ENCODE measurements at regions not wholly inside any gene's neighbourhood (a gene's known extent, or its start where the extent isn't known, plus 50 kb on each side); places are given as distances from the start of the nearest gene placed in this dataset.

- TF ChIP-seq CTCF (optimal IDR thresholded peaks at IDR 0.05 in 1 of 3, IDR thresholded peaks at IDR 0.05 in 1 of 3, conservative IDR thresholded peaks at IDR 0.05 in 1 of 3; ENCODE audit: extremely low read depth in 1 of 3, insufficient read depth in 2 of 3, low read length in 3 of 3) (peak in 1 of 3 experiments; percentile 6), EZH2 (IDR thresholded peaks at IDR 0.05; ENCODE audit: low read length) (no peak)
Observed at GRCh38 chr1:11355559-11356475, 82.8 kb downstream of the UBIAD1 start.
